ENCODE measurements at regions not wholly inside any gene's neighbourhood (a gene's known extent, or its start where the extent isn't known, plus 50 kb on each side); places are given as distances from the start of the nearest gene placed in this dataset.

GRCh38 chrX:146448791-146449190, 360.8 kb upstream of the CXorf51B start:
- TF ChIP-seq EZH2phosphoT487 (IDR thresholded peaks at IDR 0.05), result no peak
- TF ChIP-seq CTCF (IDR thresholded peaks at IDR 0.05), result no peak
- TF ChIP-seq EZH2 (IDR thresholded peaks at IDR 0.05), result no peak
- peaks cover 15% of the 10 kb centered on the region for H3K9me3 ChIP-seq (ENCODE audit: low read depth)
- Mint-ChIP-seq H3K4me3 (no peak overlapping the region), H3K9me3 (peaks cover 7% of the 10 kb centered on the region), H3K27ac (no peak overlapping the region), H3K4me1 (no peaks in the 10 kb centered on the region), H3K36me3 (no peaks in the 10 kb centered on the region), H3K27me3 (ENCODE audit: insufficient read depth, low read depth) (no peaks in the 10 kb centered on the region)
- DNase-seq (ENCODE audit: low spot score), result no peak
- H3K4me1 ChIP-seq, result no peaks in the 10 kb centered on the region
- no peaks in the 10 kb centered on the region for H3K27me3 ChIP-seq
- H3K4me2 ChIP-seq, result no peak overlapping the region
- no peak overlapping the region for H3K9ac ChIP-seq
- no peak overlapping the region for H3K27ac ChIP-seq
- H3K4me3 ChIP-seq, result no peak overlapping the region
- no peak overlapping the region for H2AFZ ChIP-seq (replicated peaks)
- H4K20me1 ChIP-seq (ENCODE audit: low read depth), result no peaks in the 10 kb centered on the region
- H3K79me2 ChIP-seq (ENCODE audit: low read depth), result no peaks in the 10 kb centered on the region
- peaks cover 6% of the 10 kb centered on the region for H3K36me3 ChIP-seq
- no peaks in the 10 kb centered on the region for H3F3A ChIP-seq (ENCODE audit: low read depth)

DNA sequence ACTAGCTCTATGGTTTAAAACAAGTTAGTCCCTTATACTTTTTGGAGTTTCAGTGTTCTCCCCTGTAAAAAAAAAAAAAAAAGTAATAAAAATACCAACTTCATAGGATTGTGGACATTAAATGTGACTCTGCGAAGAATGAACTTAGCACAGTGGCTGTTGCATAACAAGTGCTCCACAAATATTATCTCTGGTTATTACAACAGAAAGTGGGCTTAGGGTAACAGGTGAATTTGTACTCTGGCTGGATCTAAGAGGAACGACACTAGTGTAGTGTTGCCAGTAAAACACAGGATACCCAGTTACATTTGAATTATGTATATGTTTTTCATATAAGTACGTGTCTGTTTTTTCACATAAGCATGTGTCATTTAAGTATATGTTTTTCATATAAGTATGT, 360.3 kb upstream of the CXorf51B start:
- Mint-ChIP-seq H3K27ac (no peak overlapping the region), H3K9me3 (peaks cover 7% of the 10 kb centered on the region), H3K4me1 (no peaks in the 10 kb centered on the region), H3K36me3 (no peaks in the 10 kb centered on the region), H3K27me3 (ENCODE audit: insufficient read depth, low read depth) (no peaks in the 10 kb centered on the region), H3K4me3 (no peak overlapping the region)
- Histone ChIP-seq H3K9me3 (ENCODE audit: low read depth) (peaks cover 10% of the 10 kb centered on the region), H4K20me1 (ENCODE audit: low read depth) (no peaks in the 10 kb centered on the region), H3K27me3 (no peaks in the 10 kb centered on the region), H3K4me1 (no peaks in the 10 kb centered on the region), H3K27ac (no peak overlapping the region), H3K4me2 (no peak overlapping the region), H3F3A (ENCODE audit: low read depth) (no peaks in the 10 kb centered on the region), H3K79me2 (ENCODE audit: low read depth) (no peaks in the 10 kb centered on the region), H3K4me3 (no peak overlapping the region), H3K9ac (no peak overlapping the region), H3K36me3 (peaks cover 5% of the 10 kb centered on the region), H2AFZ (replicated peaks) (no peak overlapping the region)
- DNase-seq (ENCODE audit: low spot score), result no peak
- no peak for TF ChIP-seq CTCF (IDR thresholded peaks at IDR 0.05)
- TF ChIP-seq EZH2phosphoT487 (IDR thresholded peaks at IDR 0.05), result no peak

DNA sequence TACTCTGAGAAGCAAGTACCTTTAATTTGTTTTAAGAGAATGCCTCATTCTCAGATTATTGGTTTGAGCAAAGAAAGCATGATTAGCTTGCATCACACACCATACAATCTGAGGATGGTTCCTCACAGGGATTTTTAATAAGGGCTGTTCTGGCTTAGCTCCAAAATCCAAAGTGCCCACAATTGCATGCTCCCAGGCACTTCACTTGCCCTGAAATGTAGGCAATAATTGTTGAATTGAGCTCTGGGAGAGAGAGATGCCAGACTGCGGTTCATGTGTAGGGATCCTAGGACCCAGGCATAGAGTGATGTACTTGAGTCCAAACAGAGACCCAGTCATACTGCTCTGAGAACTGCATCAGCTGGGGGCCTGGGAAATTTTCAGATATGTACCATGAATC, 358.4 kb upstream of the CXorf51B start:
- Mint-ChIP-seq H3K9me3 (peaks cover 4% of the 10 kb centered on the region), H3K4me3 (no peak overlapping the region), H3K36me3 (no peaks in the 10 kb centered on the region), H3K4me1 (no peaks in the 10 kb centered on the region), H3K27ac (no peak overlapping the region), H3K27me3 (ENCODE audit: insufficient read depth, low read depth) (no peaks in the 10 kb centered on the region)
- Histone ChIP-seq H4K20me1 (ENCODE audit: low read depth) (no peaks in the 10 kb centered on the region), H2AFZ (replicated peaks) (no peak overlapping the region), H3K27me3 (no peaks in the 10 kb centered on the region), H3K36me3 (no peaks in the 10 kb centered on the region), H3K4me1 (no peaks in the 10 kb centered on the region), H3K9me3 (ENCODE audit: low read depth) (no peaks in the 10 kb centered on the region), H3K9ac (no peak overlapping the region), H3F3A (ENCODE audit: low read depth) (no peaks in the 10 kb centered on the region), H3K4me2 (no peak overlapping the region), H3K4me3 (no peak overlapping the region), H3K27ac (no peak overlapping the region), H3K79me2 (ENCODE audit: low read depth) (no peaks in the 10 kb centered on the region)
- no peak for DNase-seq (ENCODE audit: low spot score)
- no peak for TF ChIP-seq EZH2phosphoT487 (IDR thresholded peaks at IDR 0.05)

DNA sequence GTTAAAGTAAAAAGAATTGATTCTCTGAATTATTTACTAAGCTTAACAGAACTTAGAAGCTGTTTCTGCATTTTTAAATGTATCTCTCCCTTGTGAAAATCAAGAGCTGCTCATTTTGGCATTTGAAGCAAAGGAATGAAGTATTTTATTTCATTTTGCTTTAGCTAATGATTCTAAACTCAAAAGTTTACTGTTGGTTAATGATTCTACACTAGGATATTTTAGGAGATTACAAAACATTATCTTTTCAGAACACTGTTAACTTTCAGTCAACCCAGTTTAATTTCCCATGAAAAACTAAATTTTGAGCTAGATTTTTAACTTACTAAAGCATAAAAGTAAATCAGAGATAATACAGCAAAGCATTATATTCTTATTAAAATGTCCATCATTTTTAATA, 355.2 kb upstream of the CXorf51B start:
- H3K27me3 ChIP-seq, result no peaks in the 10 kb centered on the region
- no peak for DNase-seq (ENCODE audit: low spot score)
- H3K4me1 ChIP-seq, result no peaks in the 10 kb centered on the region
- Mint-ChIP-seq H3K27me3 (ENCODE audit: insufficient read depth, low read depth) (no peaks in the 10 kb centered on the region), H3K4me1 (no peaks in the 10 kb centered on the region), H3K27ac (no peak overlapping the region), H3K36me3 (no peaks in the 10 kb centered on the region), H3K4me3 (no peak overlapping the region), H3K9me3 (no peaks in the 10 kb centered on the region)
- no peaks in the 10 kb centered on the region for H3K36me3 ChIP-seq
- H2AFZ ChIP-seq (replicated peaks), result no peak overlapping the region
- H3K79me2 ChIP-seq (ENCODE audit: low read depth), result no peaks in the 10 kb centered on the region
- H3K4me3 ChIP-seq, result no peak overlapping the region
- TF ChIP-seq EZH2phosphoT487 (IDR thresholded peaks at IDR 0.05) (no peak), EZH2 (IDR thresholded peaks at IDR 0.05) (no peak), CTCF (IDR thresholded peaks at IDR 0.05) (no peak)
- H4K20me1 ChIP-seq (ENCODE audit: low read depth), result no peaks in the 10 kb centered on the region
- H3K9ac ChIP-seq, result no peak overlapping the region
- no peak overlapping the region for H3K27ac ChIP-seq
- no peaks in the 10 kb centered on the region for H3F3A ChIP-seq (ENCODE audit: low read depth)
- no peak overlapping the region for H3K4me2 ChIP-seq
- no peaks in the 10 kb centered on the region for H3K9me3 ChIP-seq (ENCODE audit: low read depth)
